NCI-H1105 treated with DMSO at 0.1 percent for 48 hours (cell line): ENCODE measurements at regions not wholly inside any gene's neighbourhood (a gene's known extent, or its start where the extent isn't known, plus 50 kb on each side); places are given as distances from the start of the nearest gene placed in this dataset.

ENCODE experiments used
- DNase-seq: peaks from one replicate; lab custom pipeline; 2025; lab: John Stamatoyannopoulos, UW

GRCh38 chr2:193985272-193985671, 1671.8 kb upstream of the SLC39A10 start:
- no peak for DNase-seq

GRCh38 chr2:193980599-193980998, 1676.4 kb upstream of the SLC39A10 start:
- no peak for DNase-seq

GRCh38 chr2:193973781-193974180, 1683.2 kb upstream of the SLC39A10 start:
- no peak for DNase-seq

- no peak for DNase-seq
Measured at GRCh38 chr2:193966590-193966989, 1690.4 kb upstream of the SLC39A10 start.

- DNase-seq, result no peak
Measured at GRCh38 chr2:193965263-193965662, 1691.8 kb upstream of the SLC39A10 start.

- DNase-seq, result no peak
Measured at GRCh38 chr2:193963472-193964119, 1693.4 kb upstream of the SLC39A10 start.

- DNase-seq, result no peak
Measured at GRCh38 chr2:193946806-193947205, 1710.2 kb upstream of the SLC39A10 start.

GRCh38 chr2:193943406-193943960, 1713.5 kb upstream of the SLC39A10 start:
- DNase-seq, result peak; percentile 53

GRCh38 chr2:193935114-193935513, 1721.9 kb upstream of the SLC39A10 start:
- DNase-seq, result no peak

- no peak for DNase-seq
Measured at GRCh38 chr2:193929131-193929530, 1727.9 kb upstream of the SLC39A10 start.

GRCh38 chr2:193907561-193907960, 1712.8 kb upstream of the TMEFF2 start:
- no peak for DNase-seq

- DNase-seq, result no peak
Measured at GRCh38 chr2:193900292-193900691, 1705.6 kb upstream of the TMEFF2 start.

- no peak for DNase-seq
Measured at GRCh38 chr2:193895226-193895625, 1700.5 kb upstream of the TMEFF2 start.

- no peak for DNase-seq
Measured at GRCh38 chr2:193894081-193894480, 1699.3 kb upstream of the TMEFF2 start.

- DNase-seq, result no peak
Measured at GRCh38 chr2:193891023-193891422, 1696.3 kb upstream of the TMEFF2 start.

GRCh38 chr2:193885419-193885818, 1690.7 kb upstream of the TMEFF2 start:
- no peak for DNase-seq

GRCh38 chr2:193883820-193884219, 1689.1 kb upstream of the TMEFF2 start:
- no peak for DNase-seq

- no peak for DNase-seq
Measured at GRCh38 chr2:193876980-193877379, 1682.2 kb upstream of the TMEFF2 start.

- DNase-seq, result no peak
Measured at GRCh38 chr2:193869564-193869963, 1674.8 kb upstream of the TMEFF2 start.

- no peak for DNase-seq
Measured at GRCh38 chr2:193868833-193869232, 1674.1 kb upstream of the TMEFF2 start.

GRCh38 chr2:193868132-193868531, 1673.4 kb upstream of the TMEFF2 start:
- DNase-seq, result no peak

- no peak for DNase-seq
Measured at GRCh38 chr2:193867454-193867853, 1672.7 kb upstream of the TMEFF2 start.

GRCh38 chr2:193861557-193861956, 1666.8 kb upstream of the TMEFF2 start:
- no peak for DNase-seq

GRCh38 chr2:193847991-193848390, 1653.3 kb upstream of the TMEFF2 start:
- DNase-seq, result no peak
